GM18520 (cell line): ENCODE measurements at regions not wholly inside any gene's neighbourhood (a gene's known extent, or its start where the extent isn't known, plus 50 kb on each side); places are given as distances from the start of the nearest gene placed in this dataset.

Experiments
- ATAC-seq: cut with Tn5 transposase; IDR thresholded peaks from one replicate; pipeline ENCODE4 v1.9.1; 2021; ENCODE audit not compliant: unreplicated experiment

- ATAC-seq: no peak
Observed at GRCh38 chr3:30069056-30069455, 537.3 kb upstream of the TGFBR2 start.

DNA sequence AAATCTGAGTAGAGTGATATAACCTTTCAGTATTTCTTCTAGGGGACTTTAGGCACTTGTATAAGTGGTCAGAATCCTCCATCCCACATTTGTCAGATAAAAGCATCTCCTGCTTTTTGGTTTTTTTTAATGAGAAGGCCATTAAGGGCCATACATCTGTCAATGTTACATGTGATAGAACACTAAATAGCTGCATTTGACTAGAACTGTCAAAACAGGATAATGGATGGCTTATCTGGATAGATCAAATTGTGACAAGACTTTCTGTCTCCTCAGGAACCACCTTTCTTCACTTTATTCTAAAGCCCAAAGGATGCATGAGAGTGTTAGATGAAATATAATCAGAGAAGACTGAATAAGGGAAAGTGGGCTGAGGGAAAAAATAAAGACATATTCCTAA lies 533.4 kb upstream of the TGFBR2 start:
- ATAC-seq: no peak

GRCh38 chr3:30073622-30074021 lies 532.8 kb upstream of the TGFBR2 start:
- no peak for ATAC-seq

GRCh38 chr3:30075514-30075913 lies 530.9 kb upstream of the TGFBR2 start:
- no peak for ATAC-seq

GRCh38 chr3:30076899-30077298 lies 529.5 kb upstream of the TGFBR2 start:
- ATAC-seq: no peak

- ATAC-seq: no peak
Observed at GRCh38 chr3:30077746-30078145, 528.7 kb upstream of the TGFBR2 start.

DNA sequence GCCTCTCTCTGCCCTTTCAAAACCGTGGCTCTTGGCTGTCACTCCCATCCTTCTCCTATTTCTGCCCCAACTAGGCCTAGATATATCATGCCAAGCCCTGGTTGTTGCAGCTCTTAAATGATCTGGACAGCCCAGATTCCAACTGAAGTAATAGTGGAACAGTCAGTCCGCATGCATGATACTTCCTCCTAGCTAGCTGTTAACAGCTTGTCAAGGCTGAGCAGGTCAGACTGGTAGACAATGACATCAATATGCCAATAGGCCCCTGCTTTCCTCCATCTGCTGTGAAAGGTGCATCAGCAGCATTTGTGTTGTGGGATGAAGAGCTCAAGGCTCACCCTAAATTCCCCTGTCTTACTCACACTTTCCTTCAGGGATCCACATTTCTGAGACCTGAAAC lies 527.7 kb upstream of the TGFBR2 start:
- no peak for ATAC-seq

DNA sequence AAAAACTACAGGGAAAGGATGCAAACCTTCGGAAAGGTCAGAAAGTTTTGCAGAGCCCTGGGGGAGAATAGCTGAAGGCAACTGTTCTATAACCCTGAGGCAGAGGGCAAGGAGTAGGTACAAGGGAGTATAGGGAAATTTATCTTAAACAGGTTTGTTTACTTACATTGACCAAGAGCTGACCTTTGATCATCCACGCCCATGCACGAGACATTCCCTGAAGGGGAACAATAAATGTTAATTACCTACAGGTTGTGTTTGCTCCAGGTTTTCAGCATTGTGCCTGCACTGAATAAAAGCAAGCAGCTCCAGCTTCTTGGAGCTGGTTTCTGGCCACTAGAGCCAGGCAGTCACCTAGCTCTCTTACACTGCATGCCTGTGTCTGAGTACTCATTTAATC lies 524.5 kb upstream of the TGFBR2 start:
- ATAC-seq: no peak

GRCh38 chr3:30082652-30083051 lies 523.7 kb upstream of the TGFBR2 start:
- ATAC-seq: no peak

- no peak for ATAC-seq
Observed at GRCh38 chr3:30083315-30083714, 523.1 kb upstream of the TGFBR2 start.

DNA sequence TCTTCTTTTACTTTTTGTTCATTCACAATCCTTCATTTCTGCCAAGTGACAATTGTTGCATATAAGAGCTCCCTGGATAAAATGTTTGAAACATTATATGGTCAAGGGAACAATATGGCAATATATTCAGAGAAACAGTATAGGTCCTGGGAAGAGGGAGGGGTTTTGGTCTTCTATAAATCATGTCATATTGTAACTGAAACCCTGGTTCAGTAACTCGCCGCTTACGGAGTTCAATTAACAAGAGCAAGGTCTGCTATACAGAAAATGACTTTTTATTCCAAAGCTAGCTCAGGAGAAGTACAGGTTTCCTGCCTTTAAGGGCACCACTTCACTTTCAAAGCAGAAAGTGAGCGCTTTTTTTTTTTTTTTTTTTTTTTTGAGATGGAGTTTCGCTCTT lies 522.1 kb upstream of the TGFBR2 start:
- ATAC-seq: no peak

GRCh38 chr3:30084971-30085403 lies 521.4 kb upstream of the TGFBR2 start:
- ATAC-seq: no peak

DNA sequence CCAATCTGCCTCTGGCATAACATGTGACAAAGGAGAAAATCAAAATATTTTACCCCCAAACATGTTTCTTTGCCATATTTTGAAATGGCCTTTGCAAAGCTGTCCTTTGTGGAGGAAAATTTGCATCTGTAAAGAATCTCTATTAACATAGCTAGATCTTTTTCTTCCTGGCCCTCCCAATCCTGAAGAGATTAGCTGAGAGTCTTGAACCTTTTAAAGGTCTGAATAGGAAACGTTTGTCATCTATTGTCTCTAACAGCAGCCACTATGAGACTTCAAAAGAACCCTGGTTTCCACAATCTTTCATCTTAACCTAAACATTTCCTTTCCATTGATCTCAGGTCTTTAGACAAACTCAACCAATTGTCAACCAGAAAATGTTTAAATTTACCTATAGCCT lies 520.9 kb upstream of the TGFBR2 start:
- ATAC-seq: no peak

GRCh38 chr3:30091686-30092085 lies 514.7 kb upstream of the TGFBR2 start:
- ATAC-seq: no peak

DNA sequence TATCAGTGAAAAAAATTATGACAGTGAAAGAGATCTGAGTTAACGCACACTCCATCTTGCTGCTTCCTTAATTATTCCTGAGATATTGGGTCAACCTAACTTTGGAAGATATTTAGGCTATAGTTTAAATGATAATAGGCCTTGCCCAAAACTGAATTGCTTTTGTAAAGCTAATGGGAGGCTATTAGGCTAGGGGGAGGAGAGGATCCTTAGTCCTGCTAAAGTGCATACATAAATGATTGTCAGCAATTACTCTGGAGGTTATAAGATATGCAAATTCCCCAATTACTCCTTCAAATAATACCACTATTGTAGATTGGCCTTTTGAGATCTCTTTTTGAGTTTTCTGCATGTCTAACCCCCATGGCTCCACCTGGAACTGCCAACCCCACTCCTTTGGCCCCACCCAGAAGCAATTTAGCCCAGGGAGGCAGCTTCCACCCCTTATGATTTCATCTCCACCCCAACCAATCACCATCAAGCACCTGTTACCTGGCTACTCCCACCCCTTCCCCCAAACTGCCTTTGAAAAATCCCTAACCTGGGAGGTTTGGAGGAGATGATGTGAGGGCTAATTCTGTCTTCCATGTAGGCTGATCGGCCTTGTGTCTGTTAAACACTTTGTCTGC lies 509.3 kb upstream of the TGFBR2 start:
- no peak for ATAC-seq

DNA sequence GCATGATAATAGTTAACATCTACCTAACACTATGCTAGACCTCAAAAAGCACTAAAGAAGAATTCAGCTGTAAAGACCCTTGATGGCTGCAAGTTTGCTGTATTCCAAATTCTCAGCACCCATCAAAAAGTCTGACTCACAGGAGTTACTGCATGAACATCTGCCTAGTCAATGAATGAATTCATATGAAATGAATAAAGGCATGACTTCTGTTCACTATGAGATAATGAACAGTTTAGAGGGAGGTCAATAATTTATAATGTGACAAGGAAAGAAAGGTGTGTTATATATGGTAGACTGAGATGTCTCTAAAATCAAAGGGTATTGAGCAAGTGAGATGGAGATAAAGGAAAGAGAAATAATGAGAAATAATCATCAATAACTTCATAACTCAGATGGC lies 508.2 kb upstream of the TGFBR2 start:
- ATAC-seq: no peak

GRCh38 chr3:30098653-30099455 lies 507.5 kb upstream of the TGFBR2 start:
- ATAC-seq: no peak

- ATAC-seq: no peak
Observed at GRCh38 chr3:30102356-30102755, 504.0 kb upstream of the TGFBR2 start.

- ATAC-seq: no peak
Observed at GRCh38 chr3:30103186-30103585, 503.2 kb upstream of the TGFBR2 start.

- no peak for ATAC-seq
Observed at GRCh38 chr3:30107531-30107930, 498.9 kb upstream of the TGFBR2 start.

DNA sequence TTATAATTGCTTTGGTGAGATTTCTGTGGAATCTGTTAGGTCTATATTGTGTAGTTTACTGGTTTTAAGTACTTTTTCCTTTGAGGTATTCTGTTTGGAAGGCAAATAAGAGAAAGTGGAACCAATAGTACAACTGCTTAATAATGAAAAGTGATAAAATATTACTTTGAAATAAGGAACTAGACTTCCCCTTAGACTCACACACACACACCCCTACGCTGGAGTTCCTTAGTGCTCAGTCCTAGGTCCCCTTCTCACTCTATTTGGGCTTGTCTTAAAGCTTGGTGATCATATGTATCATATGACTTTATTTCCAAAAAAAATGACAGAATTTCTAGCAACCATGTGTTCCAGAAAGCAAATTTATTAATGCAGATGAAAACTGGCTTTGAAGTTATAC lies 494.0 kb upstream of the TGFBR2 start:
- no peak for ATAC-seq

- ATAC-seq: no peak
Observed at GRCh38 chr3:30112902-30113484, 493.4 kb upstream of the TGFBR2 start.
